ENCODE measurements at regions not wholly inside any gene's neighbourhood (a gene's known extent, or its start where the extent isn't known, plus 50 kb on each side); places are given as distances from the start of the nearest gene placed in this dataset.

GRCh38 chr2:145302451-145302850 is 782.5 kb upstream of the ZEB2 start:
- TF ChIP-seq CTCF (conservative IDR thresholded peaks at IDR 0.05) (no peak), EZH2 (IDR thresholded peaks at IDR 0.05; ENCODE audit: low read depth) (no peak)
